Neuron (in vitro differentiated cells): ENCODE measurements at regions not wholly inside any gene's neighbourhood (a gene's known extent, or its start where the extent isn't known, plus 50 kb on each side); places are given as distances from the start of the nearest gene placed in this dataset.
"Not testable (repeated sequence)": the region's sequence is repeated elsewhere in the genome, so short reads cannot be mapped to it uniquely, and the experiment has no call there.

Experiments
- H2AFZ ChIP-seq: one replicate; pipeline ENCODE4 v1.6.1; 2013; ENCODE audit warnings: low read depth, mild to moderate bottlenecking, inconsistent platforms, low read length, moderate library complexity
- H3K27me3 ChIP-seq: one replicate; pipeline ENCODE4 v1.6.1; 2013; ENCODE audit warnings: low read length; ENCODE audit not compliant: insufficient read depth
- H3K36me3 ChIP-seq: one replicate; pipeline ENCODE4 v1.6.1; 2013; ENCODE audit warnings: low read length; ENCODE audit not compliant: insufficient read depth
- H3K4me1 ChIP-seq: one replicate; pipeline ENCODE4 v1.6.1; 2013; ENCODE audit warnings: low read length; ENCODE audit not compliant: insufficient read depth
- H3K4me3 ChIP-seq: 2 replicates; pipeline ENCODE4 v1.5.1; 2013; ENCODE audit warnings: mild to moderate bottlenecking, low read length, moderate library complexity
- H3K9me3 ChIP-seq: one replicate; pipeline ENCODE4 v1.6.1; 2013; ENCODE audit warnings: low read length

- Histone ChIP-seq H3K4me3 (no peak overlapping the region), H3K4me1 (no peaks in the 10 kb centered on the region), H3K36me3 (no peaks in the 10 kb centered on the region), H2AFZ (no peak overlapping the region), H3K9me3 (no peaks in the 10 kb centered on the region), H3K27me3 (no peaks in the 10 kb centered on the region)
These were observed 234.5 kb downstream of the THBS2 start for GRCh38 chr6:169019111-169019510.

- Histone ChIP-seq H2AFZ (no peak overlapping the region), H3K9me3 (no peaks in the 10 kb centered on the region), H3K36me3 (no peaks in the 10 kb centered on the region), H3K4me3 (no peak overlapping the region), H3K4me1 (no peaks in the 10 kb centered on the region), H3K27me3 (no peaks in the 10 kb centered on the region)
These were observed 236.9 kb downstream of the THBS2 start for GRCh38 chr6:169016758-169017157.

- no peak overlapping the region for H2AFZ ChIP-seq
- H3K36me3 ChIP-seq = no peaks in the 10 kb centered on the region
- H3K27me3 ChIP-seq = no peaks in the 10 kb centered on the region
- no peaks in the 10 kb centered on the region for H3K9me3 ChIP-seq
- H3K4me1 ChIP-seq = no peaks in the 10 kb centered on the region
- H3K4me3 ChIP-seq = no peak overlapping the region
These were observed 239.1 kb downstream of the THBS2 start for GRCh38 chr6:169014211-169015197.

- Histone ChIP-seq H3K27me3 (no peaks in the 10 kb centered on the region), H3K4me3 (no peak overlapping the region), H2AFZ (no peak overlapping the region), H3K36me3 (no peaks in the 10 kb centered on the region), H3K4me1 (no peaks in the 10 kb centered on the region), H3K9me3 (no peaks in the 10 kb centered on the region)
These were observed 244.0 kb downstream of the THBS2 start for GRCh38 chr6:169009628-169010027.

GRCh38 chr6:169008641-169009257 is 244.9 kb downstream of the THBS2 start:
- H3K9me3 ChIP-seq = no peaks in the 10 kb centered on the region
- H3K4me1 ChIP-seq = no peaks in the 10 kb centered on the region
- H3K4me3 ChIP-seq = no peak overlapping the region
- no peak overlapping the region for H2AFZ ChIP-seq
- H3K36me3 ChIP-seq = no peaks in the 10 kb centered on the region
- H3K27me3 ChIP-seq = no peaks in the 10 kb centered on the region

- no peaks in the 10 kb centered on the region for H3K4me1 ChIP-seq
- H3K36me3 ChIP-seq = no peaks in the 10 kb centered on the region
- H3K27me3 ChIP-seq = no peaks in the 10 kb centered on the region
- no peak overlapping the region for H2AFZ ChIP-seq
- H3K4me3 ChIP-seq = no peak overlapping the region
- H3K9me3 ChIP-seq = no peaks in the 10 kb centered on the region
These were observed 248.5 kb downstream of the THBS2 start for GRCh38 chr6:169005166-169005565.

- Histone ChIP-seq H3K36me3 (no peaks in the 10 kb centered on the region), H2AFZ (no peak overlapping the region), H3K9me3 (no peaks in the 10 kb centered on the region), H3K27me3 (no peaks in the 10 kb centered on the region), H3K4me1 (no peaks in the 10 kb centered on the region), H3K4me3 (no peak overlapping the region)
These were observed 253.6 kb downstream of the THBS2 start for GRCh38 chr6:169000022-169000421.

- no peak overlapping the region for H2AFZ ChIP-seq
- no peak overlapping the region for H3K4me3 ChIP-seq
- H3K27me3 ChIP-seq = no peaks in the 10 kb centered on the region
- no peaks in the 10 kb centered on the region for H3K4me1 ChIP-seq
- no peaks in the 10 kb centered on the region for H3K9me3 ChIP-seq
- no peaks in the 10 kb centered on the region for H3K36me3 ChIP-seq
These were observed 254.3 kb downstream of the THBS2 start for GRCh38 chr6:168999392-168999791.

- Histone ChIP-seq H3K4me1 (no peaks in the 10 kb centered on the region), H3K27me3 (no peaks in the 10 kb centered on the region), H3K4me3 (no peak overlapping the region), H3K36me3 (no peaks in the 10 kb centered on the region), H2AFZ (no peak overlapping the region), H3K9me3 (no peaks in the 10 kb centered on the region)
These were observed 257.4 kb downstream of the THBS2 start for GRCh38 chr6:168996356-168996625.

- no peaks in the 10 kb centered on the region for H3K9me3 ChIP-seq
- no peaks in the 10 kb centered on the region for H3K4me1 ChIP-seq
- no peaks in the 10 kb centered on the region for H3K27me3 ChIP-seq
- H3K36me3 ChIP-seq = no peaks in the 10 kb centered on the region
- H3K4me3 ChIP-seq = no peak overlapping the region
- H2AFZ ChIP-seq = no peak overlapping the region
These were observed 257.9 kb downstream of the THBS2 start for GRCh38 chr6:168995526-168996355.

- Histone ChIP-seq H3K9me3 (no peaks in the 10 kb centered on the region), H3K36me3 (no peaks in the 10 kb centered on the region), H3K4me1 (no peaks in the 10 kb centered on the region), H2AFZ (no peak overlapping the region), H3K4me3 (no peak overlapping the region), H3K27me3 (no peaks in the 10 kb centered on the region)
These were observed 258.7 kb downstream of the THBS2 start for GRCh38 chr6:168994956-168995355.

- Histone ChIP-seq H3K4me1 (no peaks in the 10 kb centered on the region), H3K9me3 (no peaks in the 10 kb centered on the region), H3K36me3 (no peaks in the 10 kb centered on the region), H2AFZ (no peak overlapping the region), H3K4me3 (no peak overlapping the region), H3K27me3 (no peaks in the 10 kb centered on the region)
These were observed 261.1 kb downstream of the THBS2 start for GRCh38 chr6:168992446-168993144.

GRCh38 chr6:168991695-168992094 is 262.0 kb downstream of the THBS2 start:
- H3K4me3 ChIP-seq, H3K27me3 ChIP-seq, H2AFZ ChIP-seq, H3K9me3 ChIP-seq, H3K4me1 ChIP-seq, H3K36me3 ChIP-seq: not testable (repeated sequence)
